C4-2B (cell line): ENCODE measurements at regions not wholly inside any gene's neighbourhood (a gene's known extent, or its start where the extent isn't known, plus 50 kb on each side); places are given as distances from the start of the nearest gene placed in this dataset.

ENCODE experiments used
- H3K27ac ChIP-seq: fragments of 450-650 bp; 2 replicates; pipeline ENCODE4 v1.5.1; 2017
- CTCF ChIP-seq: fragments of 450-650 bp; conservative IDR thresholded peaks from 2 replicates; pipeline ENCODE4 v1.5.1; 2017; ENCODE audit warnings: mild to moderate bottlenecking
- ZFX ChIP-seq: fragments of 450-650 bp; IDR thresholded peaks from 2 replicates; pipeline ENCODE4 v1.6.1; 2017

DNA sequence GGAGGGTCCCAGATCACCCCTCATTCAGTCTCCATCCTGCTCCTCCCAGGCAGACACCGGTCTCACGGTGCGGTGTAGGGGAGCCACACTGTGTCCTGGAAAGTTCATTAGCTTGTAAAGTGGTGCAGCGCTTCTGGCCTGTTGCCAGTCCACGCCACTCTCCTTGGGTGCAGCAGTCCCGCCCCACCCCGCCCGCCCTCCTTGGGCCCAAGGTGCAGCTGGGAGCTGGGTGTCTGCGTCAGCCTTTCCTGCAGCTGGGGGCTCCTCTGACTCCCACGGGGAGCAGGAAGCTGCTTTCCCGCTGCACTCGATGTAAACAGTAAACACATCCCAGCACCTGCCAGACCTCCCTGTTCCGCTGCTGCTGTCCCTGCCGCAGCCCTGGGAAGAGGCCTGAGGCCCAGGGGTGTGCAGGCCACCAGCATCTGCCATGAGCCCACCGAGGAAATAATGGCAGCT, 53.8 kb upstream of the ASB18 start:
- TF ChIP-seq ZFX (no peak), CTCF (no peak)
- H3K27ac ChIP-seq = no peak overlapping the region

- TF ChIP-seq CTCF (no peak), ZFX (no peak)
- H3K27ac ChIP-seq = no peak overlapping the region
Measured at GRCh38 chr2:236318401-236318800, 54.2 kb upstream of the ASB18 start.

- no peak overlapping the region for H3K27ac ChIP-seq
- TF ChIP-seq ZFX = no peak
- TF ChIP-seq CTCF = peak; percentile 77
Measured at GRCh38 chr2:236319036-236319435, 54.8 kb upstream of the ASB18 start.

DNA sequence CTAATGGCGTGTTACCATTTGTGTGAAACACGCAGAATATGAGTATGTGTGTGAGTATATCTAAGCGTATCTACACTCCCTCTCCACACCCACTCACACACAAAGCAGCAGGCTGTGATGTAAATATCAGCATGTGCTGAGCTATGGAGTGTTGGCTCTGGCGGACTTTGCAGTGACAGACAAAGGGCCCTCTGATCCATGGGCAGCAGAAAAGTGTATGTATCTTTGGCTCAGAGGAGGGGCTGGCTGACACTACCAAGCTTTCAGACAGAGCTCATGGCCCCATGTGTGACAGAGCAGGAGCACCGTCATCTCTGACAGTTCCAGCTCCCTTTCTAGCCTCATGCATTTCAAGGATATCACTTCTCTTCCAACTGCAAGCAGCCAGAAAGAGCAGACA, 57.2 kb upstream of the ASB18 start:
- no peak overlapping the region for H3K27ac ChIP-seq
- TF ChIP-seq CTCF = no peak

- TF ChIP-seq CTCF (no peak), ZFX (no peak)
- no peak overlapping the region for H3K27ac ChIP-seq
Measured at GRCh38 chr2:236333417-236334121, 69.4 kb upstream of the ASB18 start.

DNA sequence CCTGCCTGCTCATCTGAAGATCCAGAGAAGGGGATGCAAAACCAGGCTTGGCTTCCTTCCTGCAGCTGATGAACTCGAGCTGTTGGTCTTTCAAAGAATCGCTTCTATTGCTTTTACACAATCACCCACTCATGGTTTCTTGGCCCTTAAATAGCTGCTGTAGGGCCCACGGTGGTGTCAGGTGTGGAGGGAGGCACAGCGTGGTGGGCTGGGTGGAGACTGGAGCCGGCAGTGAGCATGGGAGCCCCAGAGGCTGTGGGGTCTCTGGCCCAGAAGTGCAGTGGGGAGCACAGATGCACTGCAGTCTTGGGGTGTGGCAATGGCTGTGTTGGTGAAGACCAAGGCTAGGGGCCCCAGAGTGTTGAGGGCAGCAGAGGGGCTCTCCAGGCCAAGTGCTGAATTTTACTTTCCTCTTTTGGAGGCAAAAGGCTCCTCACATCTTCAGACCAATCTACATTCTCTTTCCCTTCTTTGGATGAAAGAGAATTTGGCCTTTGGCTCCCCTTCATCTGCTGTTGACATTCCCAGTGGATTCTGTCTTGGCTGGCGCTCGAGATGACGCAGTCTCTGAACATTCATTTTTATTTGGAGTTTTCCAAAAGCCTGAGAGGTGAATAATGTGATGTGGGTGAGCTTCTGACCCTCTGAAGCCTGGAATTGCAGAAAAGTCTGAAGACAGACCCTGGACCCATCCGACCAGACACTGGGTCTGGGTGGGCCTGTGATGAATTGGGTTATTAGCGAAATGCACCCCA, 70.1 kb upstream of the ASB18 start:
- no peak for TF ChIP-seq CTCF
- no peak for TF ChIP-seq ZFX
- no peak overlapping the region for H3K27ac ChIP-seq

DNA sequence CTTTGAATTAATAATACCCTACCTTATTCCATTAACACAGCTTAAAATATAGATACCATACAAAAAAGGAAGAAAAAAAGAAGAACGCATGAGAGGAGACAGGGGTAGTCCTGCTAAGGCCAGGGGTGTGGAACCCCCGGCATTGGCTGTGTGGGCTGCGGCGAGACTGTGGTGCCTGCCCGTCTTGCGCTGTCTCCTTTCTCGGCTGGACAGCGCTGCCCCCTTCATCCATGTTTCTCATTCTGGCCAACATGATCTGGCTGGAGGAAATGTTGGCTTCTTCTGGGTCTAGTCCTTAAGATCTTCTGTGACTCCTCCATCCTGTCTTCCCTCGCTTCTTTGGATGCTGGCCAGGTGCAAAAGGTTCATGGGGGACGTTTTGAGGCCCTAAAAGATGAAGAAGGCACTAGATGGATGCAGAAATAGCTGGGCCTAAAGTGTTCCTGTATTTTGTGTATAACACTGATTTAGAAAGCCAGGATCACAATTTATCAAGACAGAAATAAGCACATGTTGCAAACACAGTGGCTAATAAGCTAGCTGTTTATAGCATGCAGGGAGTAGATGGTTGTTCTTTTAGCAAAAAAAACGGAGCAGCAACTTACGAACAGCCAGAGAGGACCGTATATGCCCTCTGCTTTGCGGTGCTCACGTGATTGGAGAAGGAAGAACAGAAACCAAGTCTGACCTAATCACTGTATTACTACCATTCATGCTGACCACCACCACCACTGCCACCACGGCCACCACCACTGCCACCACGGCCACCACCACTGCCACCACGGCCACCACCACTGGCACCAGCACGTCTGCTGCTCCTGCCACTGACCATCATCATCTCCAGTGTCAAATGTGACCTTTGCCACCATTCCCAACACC, 71.7 kb upstream of the ASB18 start:
- no peak overlapping the region for H3K27ac ChIP-seq
- TF ChIP-seq ZFX = no peak
- no peak for TF ChIP-seq CTCF
